WTC11 (cell line): ENCODE measurements at regions not wholly inside any gene's neighbourhood (a gene's known extent, or its start where the extent isn't known, plus 50 kb on each side); places are given as distances from the start of the nearest gene placed in this dataset.

Experiments used
- ATAC-seq: fragments of 200-7000 bp; cut with Tn5 transposase; 2 replicates; pipeline ENCODE4 v1.10.0; 2021; ENCODE audit warnings: mild to moderate bottlenecking, moderate library complexity
- CTCF ChIA-PET: fragments of 300-600 bp; sonication (Branson Sonifier 250); formaldehyde crosslinking; loops from one replicate; lab custom pipeline; 2021; ENCODE audit warnings: antibody characterized with exemption; lab: Charles Lee
- POLR2A ChIA-PET: fragments of 350-600 bp; sonication (Branson Sonifier 250); formaldehyde crosslinking; loops from one replicate; lab custom pipeline; 2021; ENCODE audit warnings: antibody characterized with exemption; lab: Charles Lee
- DNase-seq: peaks from one replicate; pipeline ENCODE4 v3.0.0; 2021; ENCODE audit warnings: low spot score
- H3K27ac Mint-ChIP-seq: 2 replicates; pipeline ENCODE4 v1.8.0; 2021; ENCODE audit warnings: mixed read lengths
- H3K27me3 Mint-ChIP-seq: 2 replicates; pipeline ENCODE4 v1.8.0; 2021; ENCODE audit warnings: low read depth, mild to moderate bottlenecking, moderate library complexity, mixed read lengths
- H3K36me3 Mint-ChIP-seq: 2 replicates; pipeline ENCODE4 v1.8.0; 2021; ENCODE audit warnings: mixed read lengths
- H3K4me1 Mint-ChIP-seq: 2 replicates; pipeline ENCODE4 v1.8.0; 2022; ENCODE audit warnings: mixed read lengths
- H3K4me3 Mint-ChIP-seq: 2 replicates; pipeline ENCODE4 v1.8.0; 2021; ENCODE audit warnings: mild to moderate bottlenecking, moderate library complexity, mixed read lengths
- H3K9me3 Mint-ChIP-seq: 2 replicates; pipeline ENCODE4 v1.8.0; 2021; ENCODE audit warnings: mixed read lengths
- AFF4 ChIP-seq: sonication (generic); formaldehyde crosslinking; IDR thresholded peaks from 2 replicates; pipeline ENCODE4 v1.8.1; 2023; ENCODE audit warnings: mild to moderate bottlenecking, missing genetic modification reagents, borderline replicate concordance
- CBFB ChIP-seq: sonication (generic); formaldehyde crosslinking; IDR thresholded peaks from 2 replicates; pipeline ENCODE4 v1.8.1; 2022; ENCODE audit warnings: mild to moderate bottlenecking, low read depth, missing genetic modification reagents
- E2F4 ChIP-seq: sonication (generic); formaldehyde crosslinking; IDR thresholded peaks from 2 replicates; pipeline ENCODE4 v1.8.1; 2022; ENCODE audit warnings: low read depth, mild to moderate bottlenecking, moderate library complexity, missing genetic modification reagents, borderline replicate concordance
- E2F5 ChIP-seq: sonication (generic); formaldehyde crosslinking; IDR thresholded peaks from 2 replicates; pipeline ENCODE4 v1.8.1; 2022; ENCODE audit warnings: mild to moderate bottlenecking, moderate library complexity, missing genetic modification reagents
- ESRRA ChIP-seq: sonication (generic); formaldehyde crosslinking; IDR thresholded peaks from 2 replicates; pipeline ENCODE4 v1.8.1; 2022; ENCODE audit warnings: mild to moderate bottlenecking, missing genetic modification reagents, borderline replicate concordance
- FOXP4 ChIP-seq: sonication (generic); formaldehyde crosslinking; IDR thresholded peaks from 2 replicates; pipeline ENCODE4 v1.8.0; 2022; ENCODE audit warnings: mild to moderate bottlenecking, missing genetic modification reagents
- HMGXB4 ChIP-seq: sonication (generic); formaldehyde crosslinking; IDR thresholded peaks from 2 replicates; pipeline ENCODE4 v1.8.1; 2023; ENCODE audit warnings: mild to moderate bottlenecking, moderate library complexity, missing genetic modification reagents
- IRF1 ChIP-seq: sonication (generic); formaldehyde crosslinking; IDR thresholded peaks from 2 replicates; pipeline ENCODE4 v1.8.0; 2023; ENCODE audit warnings: missing genetic modification reagents
- IRF2 ChIP-seq: sonication (generic); formaldehyde crosslinking; IDR thresholded peaks from 2 replicates; pipeline ENCODE4 v1.8.0; 2022; ENCODE audit warnings: low read depth, missing genetic modification reagents, borderline replicate concordance
- PREB ChIP-seq: sonication (generic); formaldehyde crosslinking; IDR thresholded peaks from 2 replicates; pipeline ENCODE4 v1.8.1; 2022; ENCODE audit warnings: mild to moderate bottlenecking, missing genetic modification reagents, moderate library complexity, borderline replicate concordance
- USF2 ChIP-seq: sonication (generic); formaldehyde crosslinking; IDR thresholded peaks from 2 replicates; pipeline ENCODE4 v1.8.1; 2023; ENCODE audit warnings: mild to moderate bottlenecking, missing genetic modification reagents, moderate library complexity
- ZBTB21 ChIP-seq: sonication (generic); formaldehyde crosslinking; IDR thresholded peaks from 2 replicates; pipeline ENCODE4 v1.8.1; 2023; ENCODE audit warnings: mild to moderate bottlenecking, missing genetic modification reagents, borderline replicate concordance
- ZBTB43 ChIP-seq: sonication (generic); formaldehyde crosslinking; IDR thresholded peaks from 2 replicates; pipeline ENCODE4 v1.8.1; 2023; ENCODE audit warnings: mild to moderate bottlenecking, missing genetic modification reagents
- ZNF317 ChIP-seq: sonication (generic); formaldehyde crosslinking; IDR thresholded peaks from 2 replicates; pipeline ENCODE4 v1.8.1; 2023; ENCODE audit warnings: low read depth, mild to moderate bottlenecking, moderate library complexity, missing genetic modification reagents, borderline replicate concordance
- ZNF416 ChIP-seq: fragments of 250-450 bp; sonication (Bioruptor Pico); IDR thresholded peaks from 2 replicates; pipeline ENCODE4 v1.9.0; 2021; ENCODE audit warnings: mild to moderate bottlenecking, inconsistent platforms
- ZNF423 ChIP-seq: fragments of 250-450 bp; sonication (Bioruptor Pico); IDR thresholded peaks from 2 replicates; pipeline ENCODE4 v2.1.2; 2022; ENCODE audit warnings: mild to moderate bottlenecking, moderate library complexity

GRCh38 chr9:82223442-82223841 is 234.9 kb downstream of the SPATA31D1 start:
- CTCF ChIA-PET: no interaction called here
- Mint-ChIP-seq H3K27ac (no peak overlapping the region), H3K36me3 (0 out of 2 replicates have a peak, but pooled peaks cover 2% of the 10 kb centered on the region), H3K4me3 (no peak overlapping the region), H3K9me3 (peaks cover 25% of the 10 kb centered on the region), H3K4me1 (no peaks in the 10 kb centered on the region), H3K27me3 (no peaks in the 10 kb centered on the region)
- DNase-seq (no peak), ATAC-seq (no peak)
- POLR2A ChIA-PET: no interaction called here
- TF ChIP-seq ZNF416 (CRISPR knock-in tag): no peak
- TF ChIP-seq ZNF317 (CRISPR knock-in tag): no peak
- TF ChIP-seq USF2: no peak
- no peak for TF ChIP-seq HMGXB4 (CRISPR knock-in tag)
- no peak for TF ChIP-seq E2F4
- TF ChIP-seq ZNF423 (CRISPR knock-in tag): no peak
- no peak for TF ChIP-seq IRF1
- no peak for TF ChIP-seq FOXP4
- no peak for TF ChIP-seq AFF4
- TF ChIP-seq CBFB (CRISPR knock-in tag): no peak
- TF ChIP-seq E2F5 (CRISPR knock-in tag): no peak
- no peak for TF ChIP-seq ZBTB21 (CRISPR knock-in tag)
- TF ChIP-seq ZBTB43: no peak
- no peak for TF ChIP-seq IRF2 (CRISPR knock-in tag)
- TF ChIP-seq ESRRA (CRISPR knock-in tag): no peak
- no peak for TF ChIP-seq PREB (CRISPR knock-in tag)
